ENCODE measurements at regions not wholly inside any gene's neighbourhood (a gene's known extent, or its start where the extent isn't known, plus 50 kb on each side); places are given as distances from the start of the nearest gene placed in this dataset.

- no peak for DNase-seq (ENCODE audit: low spot score)
- no peak for ATAC-seq (ENCODE audit: insufficient number of reproducible peaks, low FRiP score, low read depth)
- Histone ChIP-seq H3K27me3 (replicated peaks; ENCODE audit: insufficient read depth) (no peaks in the 10 kb centered on the region), H3K27ac (no peak overlapping the region), H3K4me1 (ENCODE audit: control insufficient read depth in 1 of 2, low read depth in 2 of 2) (no peaks in the 10 kb centered on the region), H3K9me3 (no peaks in the 10 kb centered on the region), H3K36me3 (no peaks in the 10 kb centered on the region), H3K4me3 (no peak overlapping the region)
- TF ChIP-seq, protein P1, sequence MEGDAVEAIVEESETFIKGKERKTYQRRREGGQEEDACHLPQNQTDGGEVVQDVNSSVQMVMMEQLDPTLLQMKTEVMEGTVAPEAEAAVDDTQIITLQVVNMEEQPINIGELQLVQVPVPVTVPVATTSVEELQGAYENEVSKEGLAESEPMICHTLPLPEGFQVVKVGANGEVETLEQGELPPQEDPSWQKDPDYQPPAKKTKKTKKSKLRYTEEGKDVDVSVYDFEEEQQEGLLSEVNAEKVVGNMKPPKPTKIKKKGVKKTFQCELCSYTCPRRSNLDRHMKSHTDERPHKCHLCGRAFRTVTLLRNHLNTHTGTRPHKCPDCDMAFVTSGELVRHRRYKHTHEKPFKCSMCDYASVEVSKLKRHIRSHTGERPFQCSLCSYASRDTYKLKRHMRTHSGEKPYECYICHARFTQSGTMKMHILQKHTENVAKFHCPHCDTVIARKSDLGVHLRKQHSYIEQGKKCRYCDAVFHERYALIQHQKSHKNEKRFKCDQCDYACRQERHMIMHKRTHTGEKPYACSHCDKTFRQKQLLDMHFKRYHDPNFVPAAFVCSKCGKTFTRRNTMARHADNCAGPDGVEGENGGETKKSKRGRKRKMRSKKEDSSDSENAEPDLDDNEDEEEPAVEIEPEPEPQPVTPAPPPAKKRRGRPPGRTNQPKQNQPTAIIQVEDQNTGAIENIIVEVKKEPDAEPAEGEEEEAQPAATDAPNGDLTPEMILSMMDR (IDR thresholded peaks at IDR 0.05), result no peak
Measured at GRCh38 chr3:182617500-182617899, 175.8 kb upstream of the ATP11B start.

- Histone ChIP-seq H3K4me3 (no peak overlapping the region), H3K9me3 (no peaks in the 10 kb centered on the region), H3K4me1 (ENCODE audit: control insufficient read depth in 1 of 2, low read depth in 2 of 2) (no peaks in the 10 kb centered on the region), H3K36me3 (no peaks in the 10 kb centered on the region), H3K27me3 (replicated peaks; ENCODE audit: insufficient read depth) (no peaks in the 10 kb centered on the region), H3K27ac (no peak overlapping the region)
- ATAC-seq (ENCODE audit: insufficient number of reproducible peaks, low FRiP score, low read depth) (no peak), DNase-seq (ENCODE audit: low spot score) (no peak)
- TF ChIP-seq, protein P1 (IDR thresholded peaks at IDR 0.05), result no peak
Measured at GRCh38 chr3:182618085-182618732, 175.1 kb upstream of the ATP11B start.

DNA sequence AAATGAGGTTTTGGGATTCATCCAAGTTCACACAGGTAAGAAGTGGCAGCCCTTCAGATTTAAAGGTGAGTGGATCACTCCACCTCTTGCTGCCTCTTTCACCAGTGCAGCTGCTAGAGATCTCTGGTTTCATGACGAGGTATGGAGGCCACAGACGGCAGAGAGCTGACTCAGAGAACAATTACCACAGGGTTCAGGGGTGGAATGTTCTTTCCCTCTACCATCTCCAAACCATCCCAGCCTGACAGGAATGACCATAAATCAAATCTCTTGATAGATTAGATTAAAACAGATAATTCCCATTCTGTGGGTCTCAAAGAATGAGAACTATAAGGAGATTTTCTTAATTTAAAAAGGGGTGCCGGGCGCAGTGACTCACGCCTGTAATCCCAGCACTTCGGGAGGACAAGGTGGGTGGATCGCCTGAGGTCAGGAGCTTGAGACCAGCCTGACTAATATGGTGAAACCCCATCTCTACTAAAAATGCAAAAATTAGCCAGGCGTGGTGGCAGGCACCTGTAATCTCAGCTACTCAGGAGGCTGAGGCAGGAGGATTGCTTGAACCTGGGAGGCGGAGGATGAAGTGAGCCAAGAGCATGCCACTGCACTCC is 174.2 kb upstream of the ATP11B start:
- no peak for ATAC-seq (ENCODE audit: insufficient number of reproducible peaks, low FRiP score, low read depth)

GRCh38 chr3:182620723-182621434 is 172.4 kb upstream of the ATP11B start:
- Histone ChIP-seq H3K4me3 (no peak overlapping the region), H3K36me3 (no peaks in the 10 kb centered on the region), H3K27ac (no peak overlapping the region), H3K4me1 (ENCODE audit: control insufficient read depth in 1 of 2, low read depth in 2 of 2) (no peaks in the 10 kb centered on the region), H3K27me3 (replicated peaks; ENCODE audit: insufficient read depth) (no peaks in the 10 kb centered on the region), H3K9me3 (no peaks in the 10 kb centered on the region)
- TF ChIP-seq, protein P1 (IDR thresholded peaks at IDR 0.05), result no peak
- DNase-seq (ENCODE audit: low spot score), result no peak
- no peak for ATAC-seq (ENCODE audit: insufficient number of reproducible peaks, low FRiP score, low read depth)

More for the DNA sequence above, 174.2 kb upstream of the ATP11B start:
- no peak for DNase-seq (ENCODE audit: low spot score)
- Histone ChIP-seq H3K27ac (no peak overlapping the region), H3K36me3 (no peaks in the 10 kb centered on the region), H3K9me3 (no peaks in the 10 kb centered on the region), H3K27me3 (replicated peaks; ENCODE audit: insufficient read depth) (no peaks in the 10 kb centered on the region), H3K4me1 (ENCODE audit: control insufficient read depth in 1 of 2, low read depth in 2 of 2) (no peaks in the 10 kb centered on the region), H3K4me3 (no peak overlapping the region)
- TF ChIP-seq, protein P1 (IDR thresholded peaks at IDR 0.05), result no peak

- no peak for ATAC-seq (ENCODE audit: insufficient number of reproducible peaks, low FRiP score, low read depth)
- no peak overlapping the region for H3K4me3 ChIP-seq
- no peak overlapping the region for H3K27ac ChIP-seq
- H3K27me3 ChIP-seq (replicated peaks; ENCODE audit: insufficient read depth), result no peaks in the 10 kb centered on the region
- no peaks in the 10 kb centered on the region for H3K4me1 ChIP-seq (ENCODE audit: control insufficient read depth in 1 of 2, low read depth in 2 of 2)
- H3K9me3 ChIP-seq, result no peaks in the 10 kb centered on the region
- H3K36me3 ChIP-seq, result no peaks in the 10 kb centered on the region
- DNase-seq (ENCODE audit: low spot score), result no peak
- TF ChIP-seq, protein P1 (IDR thresholded peaks at IDR 0.05), result no peak
Measured at GRCh38 chr3:182621435-182622240, 171.7 kb upstream of the ATP11B start.
